GM19463 (cell line): ENCODE measurements at regions not wholly inside any gene's neighbourhood (a gene's known extent, or its start where the extent isn't known, plus 50 kb on each side); places are given as distances from the start of the nearest gene placed in this dataset.

Experiments used
- ATAC-seq: cut with Tn5 transposase; IDR thresholded peaks from one replicate; pipeline ENCODE4 v1.9.1; 2021; ENCODE audit warnings: mild to moderate bottlenecking, moderate library complexity; ENCODE audit not compliant: unreplicated experiment

DNA sequence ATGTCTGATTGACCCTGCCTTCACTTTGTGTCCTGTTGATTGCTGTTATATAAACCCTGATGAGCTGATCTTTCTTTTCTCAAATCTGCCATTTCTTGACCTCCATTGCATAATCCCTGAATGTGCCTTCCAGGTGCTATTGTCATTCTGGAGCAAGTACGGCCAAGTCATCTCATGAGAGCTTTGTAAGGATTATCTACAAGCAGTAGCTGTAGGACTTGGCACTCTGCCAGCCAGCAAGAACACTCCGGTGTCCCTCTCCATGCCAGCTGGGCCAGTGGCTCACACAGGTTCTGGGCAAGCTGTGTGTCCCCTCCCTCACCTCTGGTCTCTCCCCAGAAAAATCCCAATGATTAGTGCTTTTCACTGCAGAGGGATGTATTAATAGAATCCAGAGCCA, 348.1 kb downstream of the FOXO1 start:
- no peak for ATAC-seq

- no peak for ATAC-seq
Measured at GRCh38 chr13:40319699-40320579, 346.5 kb downstream of the FOXO1 start.

GRCh38 chr13:40328091-40328490, 338.4 kb downstream of the FOXO1 start:
- no peak for ATAC-seq

DNA sequence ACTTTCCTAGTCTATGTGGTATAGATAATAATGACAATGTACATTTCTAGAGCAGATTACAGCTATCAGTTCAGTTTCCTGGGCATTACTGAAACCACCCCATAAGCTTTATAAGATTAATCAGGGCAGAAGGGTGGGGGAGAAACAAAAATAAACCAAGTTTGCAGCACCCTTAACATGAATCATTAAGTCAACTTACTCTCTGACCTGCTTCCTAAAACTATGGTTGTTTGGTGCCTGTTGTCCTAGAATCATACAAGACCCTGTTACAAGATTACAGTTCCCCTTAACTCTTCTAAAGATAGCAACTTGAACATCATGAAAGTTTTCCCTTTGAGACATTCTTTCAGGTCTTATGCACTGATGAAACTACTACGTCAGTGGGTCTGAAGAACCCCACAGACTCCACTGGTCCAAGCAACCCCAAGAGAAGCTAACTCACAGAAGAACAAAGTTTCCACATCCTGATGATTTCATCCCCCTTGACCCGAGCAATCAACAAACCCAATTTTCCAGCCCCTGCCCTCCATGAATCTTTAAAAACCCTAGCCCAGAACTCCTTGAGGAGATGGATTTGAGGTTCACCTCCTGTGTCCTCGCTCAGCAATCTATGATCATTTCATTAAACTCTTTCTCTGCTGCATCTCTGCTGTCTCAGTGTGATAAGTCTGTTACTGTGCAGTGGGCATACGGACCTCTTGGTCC, 336.5 kb downstream of the FOXO1 start:
- ATAC-seq: no peak

DNA sequence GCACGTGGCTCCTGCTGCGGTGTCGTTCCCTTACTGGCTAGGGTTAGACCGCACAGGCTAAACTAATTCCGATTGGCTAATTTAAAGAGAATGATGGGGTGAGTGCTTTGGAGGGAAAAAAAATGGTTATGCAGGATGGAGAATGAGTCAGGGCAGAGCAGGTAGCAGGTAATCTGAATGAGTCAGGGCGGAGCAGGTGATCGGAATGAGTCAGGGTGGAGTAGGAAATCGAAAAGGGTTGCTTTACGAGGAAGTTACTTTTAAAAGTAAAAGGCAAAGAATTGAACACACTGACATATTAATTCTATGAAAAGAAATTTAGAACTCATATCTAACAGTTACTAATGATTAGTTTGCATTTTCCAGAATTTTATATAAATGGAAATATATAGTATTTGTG, 335.5 kb downstream of the FOXO1 start:
- no peak for ATAC-seq

DNA sequence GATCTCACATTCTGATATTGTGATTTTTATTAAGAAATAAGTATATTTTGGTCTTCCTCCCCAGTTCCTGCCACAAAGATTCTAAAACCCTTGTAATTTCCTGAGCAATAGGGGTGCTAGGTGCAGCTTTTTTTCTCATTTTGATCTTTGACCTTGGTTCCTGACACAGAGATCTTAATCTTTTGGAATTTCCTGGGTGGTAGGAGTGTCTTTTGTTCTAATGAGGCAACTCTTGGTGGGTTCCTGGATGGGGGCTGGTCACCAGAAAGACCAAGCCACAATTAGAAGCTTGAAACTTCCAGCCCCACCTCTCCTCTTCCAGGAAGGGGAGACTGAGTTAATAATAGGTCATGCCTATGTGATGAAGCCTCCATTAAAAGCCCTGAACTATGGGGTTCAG, 334.6 kb downstream of the FOXO1 start:
- ATAC-seq: no peak

DNA sequence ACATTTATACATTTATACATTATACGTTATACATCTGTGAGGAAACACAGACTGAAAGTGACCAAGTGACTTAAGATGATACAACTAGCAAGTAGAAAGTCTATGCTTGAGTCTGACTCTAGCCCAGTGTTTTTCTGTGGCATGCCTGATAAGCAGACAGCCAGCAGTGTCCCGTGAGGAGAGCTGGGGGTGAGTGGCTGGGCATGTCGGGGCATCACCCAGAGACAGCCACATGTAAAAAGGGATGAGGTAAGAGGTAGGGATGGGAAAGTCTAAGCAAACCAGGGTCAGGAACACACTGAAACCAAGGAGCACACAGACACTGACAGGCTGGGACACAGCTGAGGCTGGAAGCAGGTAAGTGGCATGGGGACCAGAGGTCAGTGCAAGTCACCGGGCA, 333.2 kb downstream of the FOXO1 start:
- ATAC-seq: no peak

- ATAC-seq: no peak
Measured at GRCh38 chr13:40334031-40334430, 332.4 kb downstream of the FOXO1 start.

GRCh38 chr13:40334616-40335015, 331.8 kb downstream of the FOXO1 start:
- ATAC-seq: no peak

GRCh38 chr13:40336228-40337221, 329.9 kb downstream of the FOXO1 start:
- no peak for ATAC-seq

DNA sequence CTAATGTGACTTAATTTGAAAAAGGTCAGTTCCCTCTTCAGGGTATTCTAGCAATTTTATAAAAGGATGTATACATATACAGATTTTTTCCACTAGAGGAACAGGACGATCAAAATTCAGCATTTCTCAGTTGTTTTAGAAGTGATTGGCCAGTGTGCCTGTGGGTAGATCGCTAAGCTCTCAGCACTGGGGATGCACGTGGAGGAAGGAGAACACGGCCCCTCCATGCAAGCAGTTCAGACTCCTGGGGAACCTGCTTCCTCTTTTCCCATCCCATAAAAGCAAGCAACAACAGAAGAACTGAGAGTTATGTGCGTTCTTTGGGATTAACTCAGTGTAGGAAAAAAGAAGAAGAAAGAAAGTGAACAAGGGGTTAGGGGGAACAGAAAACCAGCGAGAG, 328.8 kb downstream of the FOXO1 start:
- no peak for ATAC-seq

GRCh38 chr13:40338217-40338616, 328.2 kb downstream of the FOXO1 start:
- ATAC-seq: no peak

DNA sequence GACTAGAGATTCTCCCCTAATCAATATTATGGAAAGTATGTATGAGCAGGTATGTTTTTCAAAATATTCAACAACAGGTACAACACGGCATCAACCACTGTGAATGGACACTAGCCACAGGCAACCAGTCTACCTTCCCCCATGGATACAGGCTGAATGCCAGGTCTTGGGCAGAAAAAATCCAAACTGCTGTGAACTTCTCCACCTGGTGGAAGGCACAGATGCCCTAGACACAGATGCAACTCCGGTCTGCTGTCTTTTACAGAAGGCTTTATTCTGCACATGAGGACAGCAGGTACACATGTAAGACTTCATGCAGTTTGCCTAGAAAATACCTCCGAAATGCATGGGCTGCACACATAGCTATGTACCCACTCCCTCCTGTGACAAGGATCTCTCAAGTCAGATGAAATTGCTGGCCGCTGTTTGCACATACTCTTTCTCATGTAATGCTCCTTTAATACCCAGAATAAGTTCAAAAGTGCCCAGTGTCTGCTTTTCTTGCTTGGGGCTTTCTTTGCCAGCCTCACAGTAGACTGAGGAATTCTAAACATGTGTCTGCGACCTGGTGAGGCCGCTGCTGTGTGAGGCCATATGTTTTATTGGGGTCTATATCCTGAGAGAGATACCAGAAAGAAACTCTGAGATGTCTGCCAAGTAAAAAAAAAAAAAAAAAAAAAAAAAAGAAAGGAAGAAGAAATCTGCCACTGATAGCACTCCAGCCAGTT, 325.9 kb downstream of the FOXO1 start:
- no peak for ATAC-seq

- no peak for ATAC-seq
Measured at GRCh38 chr13:40341096-40341471, 325.4 kb downstream of the FOXO1 start.

GRCh38 chr13:40341501-40341900, 324.9 kb downstream of the FOXO1 start:
- ATAC-seq: no peak

GRCh38 chr13:40342461-40342860, 324.0 kb downstream of the FOXO1 start:
- no peak for ATAC-seq

GRCh38 chr13:40342901-40343300, 323.5 kb downstream of the FOXO1 start:
- ATAC-seq: no peak

DNA sequence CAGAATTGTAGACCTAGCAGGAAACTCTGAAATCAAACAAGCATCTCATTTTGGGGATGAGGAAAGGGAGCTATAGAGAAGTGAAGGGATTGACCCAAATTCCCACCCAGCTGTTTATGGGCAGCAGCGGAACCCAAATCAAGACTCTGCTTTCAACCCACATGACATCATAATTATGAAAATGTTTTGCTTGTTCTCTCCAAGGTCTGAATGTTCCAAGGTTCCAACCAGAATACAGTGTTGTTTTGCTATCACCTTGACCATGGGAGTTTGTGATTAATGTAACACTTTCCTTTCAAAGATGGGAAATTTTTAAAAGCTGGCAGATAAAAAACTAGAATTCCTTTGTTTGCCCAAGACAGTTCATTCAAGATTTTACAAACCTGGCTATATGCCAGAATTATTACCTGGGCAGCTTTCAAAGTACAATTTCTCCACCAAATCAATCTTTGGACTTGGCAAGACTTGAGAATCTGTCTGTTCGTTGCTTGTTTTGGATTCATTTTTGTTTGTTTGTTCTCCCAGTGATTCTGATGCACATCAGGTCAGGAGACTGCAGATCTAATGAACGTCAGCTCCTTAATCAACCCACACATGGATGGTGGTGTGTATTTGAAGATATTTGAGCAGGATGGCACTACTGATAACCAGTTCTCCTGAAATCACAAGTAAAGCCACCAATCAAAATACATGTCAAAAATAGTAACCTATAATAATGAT, 322.7 kb downstream of the FOXO1 start:
- no peak for ATAC-seq

GRCh38 chr13:40344270-40345148, 321.9 kb downstream of the FOXO1 start:
- ATAC-seq: peak; percentile 89
